ENCODE measurements at regions not wholly inside any gene's neighbourhood (a gene's known extent, or its start where the extent isn't known, plus 50 kb on each side); places are given as distances from the start of the nearest gene placed in this dataset.

DNA sequence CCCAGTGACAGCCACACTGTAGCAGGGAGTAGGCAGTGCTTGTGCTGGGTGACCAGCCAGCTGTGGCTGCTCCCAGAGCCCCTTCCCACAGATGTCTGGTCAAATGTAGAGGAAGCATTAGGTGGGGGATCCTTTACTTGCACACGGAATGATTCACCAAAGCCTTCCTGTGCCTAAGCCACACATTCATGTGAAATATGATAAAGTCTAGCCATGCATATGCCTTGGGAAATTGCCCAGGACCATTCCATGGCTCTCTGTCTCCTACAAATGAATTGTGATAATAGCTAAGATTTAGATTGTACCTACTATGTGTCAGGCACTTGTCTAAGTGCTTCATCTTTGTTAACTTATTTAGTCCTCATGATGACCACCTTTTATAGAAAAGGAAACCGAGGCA lies 217.5 kb upstream of the E2F8 start:
- TF ChIP-seq, protein P1, sequence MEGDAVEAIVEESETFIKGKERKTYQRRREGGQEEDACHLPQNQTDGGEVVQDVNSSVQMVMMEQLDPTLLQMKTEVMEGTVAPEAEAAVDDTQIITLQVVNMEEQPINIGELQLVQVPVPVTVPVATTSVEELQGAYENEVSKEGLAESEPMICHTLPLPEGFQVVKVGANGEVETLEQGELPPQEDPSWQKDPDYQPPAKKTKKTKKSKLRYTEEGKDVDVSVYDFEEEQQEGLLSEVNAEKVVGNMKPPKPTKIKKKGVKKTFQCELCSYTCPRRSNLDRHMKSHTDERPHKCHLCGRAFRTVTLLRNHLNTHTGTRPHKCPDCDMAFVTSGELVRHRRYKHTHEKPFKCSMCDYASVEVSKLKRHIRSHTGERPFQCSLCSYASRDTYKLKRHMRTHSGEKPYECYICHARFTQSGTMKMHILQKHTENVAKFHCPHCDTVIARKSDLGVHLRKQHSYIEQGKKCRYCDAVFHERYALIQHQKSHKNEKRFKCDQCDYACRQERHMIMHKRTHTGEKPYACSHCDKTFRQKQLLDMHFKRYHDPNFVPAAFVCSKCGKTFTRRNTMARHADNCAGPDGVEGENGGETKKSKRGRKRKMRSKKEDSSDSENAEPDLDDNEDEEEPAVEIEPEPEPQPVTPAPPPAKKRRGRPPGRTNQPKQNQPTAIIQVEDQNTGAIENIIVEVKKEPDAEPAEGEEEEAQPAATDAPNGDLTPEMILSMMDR (IDR thresholded peaks at IDR 0.05; ENCODE audit: low read depth, low read length, poor library complexity, severe bottlenecking) = no peak
- TF ChIP-seq EZH2phosphoT487 (IDR thresholded peaks at IDR 0.05; ENCODE audit: borderline replicate concordance, low read length) = no peak
